Stimulated activated memory B cell treated with anti-CD40 and anti-IgM and Interleukin-4, amounts not matched to agents 10 μg/mL and 1 μg/mL and 100 μg/mL, for 72 hours (primary cell): ENCODE measurements at regions not wholly inside any gene's neighbourhood (a gene's known extent, or its start where the extent isn't known, plus 50 kb on each side); places are given as distances from the start of the nearest gene placed in this dataset.
"Not testable (repeated sequence)": the region's sequence is repeated elsewhere in the genome, so short reads cannot be mapped to it uniquely, and the experiment has no call there.

Experiments used
- ATAC-seq: fragments of 150-1000 bp; cut with Tn5 transposase; 2 replicates; pipeline ENCODE4 v1.10.0; 2021
- H3K27ac Mint-ChIP-seq: one replicate; pipeline ENCODE4 v1.8.0; 2022; ENCODE audit warnings: mild to moderate bottlenecking, mixed read lengths
- H3K27me3 Mint-ChIP-seq: one replicate; pipeline ENCODE4 v1.8.0; 2022; ENCODE audit warnings: mixed read lengths
- H3K36me3 Mint-ChIP-seq: one replicate; pipeline ENCODE4 v1.8.0; 2022; ENCODE audit warnings: mixed read lengths
- H3K4me1 Mint-ChIP-seq: one replicate; pipeline ENCODE4 v1.8.0; 2022; ENCODE audit warnings: mixed read lengths
- H3K4me3 Mint-ChIP-seq: one replicate; pipeline ENCODE4 v1.8.0; 2022; ENCODE audit warnings: mild to moderate bottlenecking, moderate library complexity, mixed read lengths
- H3K9me3 Mint-ChIP-seq: one replicate; pipeline ENCODE4 v1.8.0; 2022; ENCODE audit warnings: mixed read lengths

DNA sequence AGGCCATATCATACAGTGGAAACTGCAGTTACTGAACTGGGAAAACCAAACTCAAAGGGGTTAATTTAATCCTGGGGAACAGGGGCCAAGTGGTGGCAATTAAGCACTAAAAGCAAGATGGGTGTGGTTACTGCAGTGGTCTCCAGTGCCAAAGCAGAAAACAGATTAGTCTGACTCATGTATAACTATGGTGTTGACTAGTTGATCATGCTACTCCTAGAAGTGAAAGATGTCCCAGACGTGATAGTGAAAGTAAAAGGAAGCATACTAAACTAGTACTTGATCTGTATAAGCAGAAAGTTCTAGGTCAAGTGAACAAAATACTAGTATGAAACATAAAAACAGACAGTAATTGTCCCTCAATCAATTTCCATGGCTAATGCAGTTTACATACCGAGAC is 360.0 kb upstream of the SLITRK5 start:
- no peaks in the 10 kb centered on the region for H3K36me3 Mint-ChIP-seq
- ATAC-seq: no peak
- H3K9me3 Mint-ChIP-seq: peaks cover 2% of the 10 kb centered on the region
- H3K27ac Mint-ChIP-seq: no peak overlapping the region
- H3K4me3 Mint-ChIP-seq: no peak overlapping the region
- H3K27me3 Mint-ChIP-seq: no peaks in the 10 kb centered on the region
- H3K4me1 Mint-ChIP-seq: no peaks in the 10 kb centered on the region

DNA sequence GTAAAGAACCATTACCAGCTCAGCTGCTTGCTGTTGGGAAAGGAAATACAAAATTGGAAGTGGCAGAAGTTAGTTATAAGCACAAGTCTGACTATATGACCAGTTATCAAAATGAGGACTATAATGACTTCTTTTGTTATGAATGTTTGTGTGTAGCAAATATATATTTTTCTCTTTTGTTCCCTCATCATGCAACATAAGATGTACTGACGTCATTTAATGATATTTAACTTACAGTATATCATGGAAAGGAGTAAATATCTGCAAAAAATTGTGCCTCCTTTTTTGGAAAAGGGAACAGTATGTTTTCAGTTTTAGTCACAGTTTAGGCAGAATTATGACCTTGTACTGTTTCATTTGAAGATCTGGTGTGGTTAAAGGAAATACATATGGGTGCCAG is 356.3 kb upstream of the SLITRK5 start:
- no peaks in the 10 kb centered on the region for H3K36me3 Mint-ChIP-seq
- no peak overlapping the region for H3K27ac Mint-ChIP-seq
- no peaks in the 10 kb centered on the region for H3K27me3 Mint-ChIP-seq
- H3K4me3 Mint-ChIP-seq: no peak overlapping the region
- ATAC-seq: no peak
- H3K9me3 Mint-ChIP-seq: peaks cover 3% of the 10 kb centered on the region
- no peaks in the 10 kb centered on the region for H3K4me1 Mint-ChIP-seq

GRCh38 chr13:87322386-87322785 is 348.8 kb upstream of the SLITRK5 start:
- peaks cover 5% of the 10 kb centered on the region for H3K9me3 Mint-ChIP-seq
- no peaks in the 10 kb centered on the region for H3K4me1 Mint-ChIP-seq
- no peaks in the 10 kb centered on the region for H3K36me3 Mint-ChIP-seq
- H3K27me3 Mint-ChIP-seq: no peaks in the 10 kb centered on the region
- ATAC-seq: no peak
- no peak overlapping the region for H3K27ac Mint-ChIP-seq
- H3K4me3 Mint-ChIP-seq: no peak overlapping the region

GRCh38 chr13:87324558-87324957 is 346.6 kb upstream of the SLITRK5 start:
- Mint-ChIP-seq H3K36me3 (no peaks in the 10 kb centered on the region), H3K27me3 (no peaks in the 10 kb centered on the region), H3K4me3 (no peak overlapping the region), H3K4me1 (no peaks in the 10 kb centered on the region), H3K9me3 (peaks cover 2% of the 10 kb centered on the region), H3K27ac (no peak overlapping the region)
- no peak for ATAC-seq

DNA sequence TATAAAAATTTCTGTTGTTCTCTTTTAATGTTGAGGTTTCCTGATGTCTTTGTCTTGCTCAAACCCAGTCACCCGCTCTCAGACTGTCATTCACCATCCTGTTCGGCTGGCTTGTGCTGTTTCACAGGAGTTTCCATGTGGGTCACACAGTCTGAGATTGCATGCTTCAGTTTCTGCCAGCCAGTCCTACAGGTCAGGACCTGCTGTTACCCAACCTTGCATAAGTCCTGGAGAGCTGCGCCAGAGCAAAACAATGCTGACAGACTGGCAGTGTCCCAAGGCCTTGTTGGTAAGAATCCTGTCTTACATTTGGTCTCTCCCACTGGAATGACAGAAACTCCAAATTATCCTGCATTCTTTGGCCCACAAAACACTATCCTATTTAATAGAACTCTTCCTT is 340.0 kb upstream of the SLITRK5 start:
- H3K27me3 Mint-ChIP-seq: no peaks in the 10 kb centered on the region
- no peaks in the 10 kb centered on the region for H3K4me1 Mint-ChIP-seq
- no peak overlapping the region for H3K4me3 Mint-ChIP-seq
- H3K27ac Mint-ChIP-seq: no peak overlapping the region
- H3K36me3 Mint-ChIP-seq: no peaks in the 10 kb centered on the region
- H3K9me3 Mint-ChIP-seq: peaks cover 2% of the 10 kb centered on the region
- ATAC-seq: no peak

DNA sequence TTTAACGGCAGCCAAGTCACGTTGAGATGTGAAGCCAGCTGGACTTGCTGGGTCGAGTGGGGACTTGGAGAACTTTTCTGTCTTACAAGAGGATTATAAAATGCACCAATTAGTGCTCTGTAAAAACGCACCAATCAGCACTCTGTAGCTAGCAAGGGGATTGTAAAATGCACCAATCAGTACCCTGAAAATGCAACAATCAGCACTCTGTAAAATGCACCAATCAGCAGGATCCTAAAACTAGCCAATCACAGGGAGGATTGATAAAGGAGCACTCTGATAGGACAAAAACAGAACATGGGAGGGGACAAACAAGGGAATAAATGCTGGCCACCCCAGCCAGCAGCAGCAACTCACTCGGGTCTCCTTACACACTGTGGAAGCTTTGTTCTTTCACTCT is 337.6 kb upstream of the SLITRK5 start:
- H3K27me3 Mint-ChIP-seq: no peaks in the 10 kb centered on the region
- no peak overlapping the region for H3K4me3 Mint-ChIP-seq
- ATAC-seq: no peak
- no peaks in the 10 kb centered on the region for H3K9me3 Mint-ChIP-seq
- H3K27ac Mint-ChIP-seq: no peak overlapping the region
- no peaks in the 10 kb centered on the region for H3K36me3 Mint-ChIP-seq
- no peaks in the 10 kb centered on the region for H3K4me1 Mint-ChIP-seq

DNA sequence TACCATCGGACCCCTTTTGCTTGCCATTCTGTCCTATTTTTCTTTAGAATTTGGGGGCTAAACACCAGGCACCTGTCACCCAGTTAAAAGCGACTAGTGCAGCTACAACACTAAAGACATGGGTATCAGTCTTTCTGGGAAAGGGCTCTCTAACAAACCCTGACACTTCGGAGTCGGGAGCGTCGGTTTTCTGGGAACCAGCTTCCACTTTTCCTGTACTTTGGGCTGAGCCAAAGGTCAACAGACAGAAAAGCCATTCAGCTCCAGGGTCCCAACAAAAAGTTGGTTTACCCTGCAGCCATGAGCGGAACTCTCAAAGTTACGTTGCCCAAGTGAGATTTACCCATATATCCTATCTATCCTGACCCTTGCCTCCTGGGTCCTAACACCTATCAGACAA is 337.0 kb upstream of the SLITRK5 start:
- ATAC-seq: no peak
- Mint-ChIP-seq H3K4me1 (no peaks in the 10 kb centered on the region), H3K36me3 (no peaks in the 10 kb centered on the region), H3K4me3 (no peak overlapping the region), H3K27ac (no peak overlapping the region), H3K27me3 (no peaks in the 10 kb centered on the region), H3K9me3 (no peaks in the 10 kb centered on the region)

- ATAC-seq, H3K27me3 Mint-ChIP-seq, H3K4me3 Mint-ChIP-seq, H3K36me3 Mint-ChIP-seq, H3K4me1 Mint-ChIP-seq, H3K27ac Mint-ChIP-seq, H3K9me3 Mint-ChIP-seq: not testable (repeated sequence)
These were observed 334.8 kb upstream of the SLITRK5 start for GRCh38 chr13:87336346-87336889.

DNA sequence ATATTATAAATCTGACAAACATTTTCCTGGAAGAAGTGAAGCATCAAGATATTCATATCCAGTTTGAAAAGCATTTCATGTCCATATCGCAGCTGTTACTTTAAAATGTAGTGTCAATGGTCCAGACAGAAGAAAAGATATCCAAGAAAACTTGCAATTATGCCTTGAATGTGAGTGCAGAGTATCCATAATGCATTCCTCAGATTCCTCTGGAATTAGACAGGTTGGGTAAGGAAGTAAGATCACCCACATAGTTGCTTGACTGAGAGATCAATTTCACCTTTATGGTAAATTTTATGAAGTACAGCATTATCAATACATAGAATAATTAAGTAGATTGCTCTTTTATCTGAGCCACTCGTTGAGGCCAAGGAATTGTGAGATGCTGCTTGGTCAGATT is 327.0 kb upstream of the SLITRK5 start:
- H3K27ac Mint-ChIP-seq: no peak overlapping the region
- H3K36me3 Mint-ChIP-seq: no peaks in the 10 kb centered on the region
- peaks cover 11% of the 10 kb centered on the region for H3K9me3 Mint-ChIP-seq
- H3K27me3 Mint-ChIP-seq: no peaks in the 10 kb centered on the region
- H3K4me1 Mint-ChIP-seq: no peaks in the 10 kb centered on the region
- no peak overlapping the region for H3K4me3 Mint-ChIP-seq
- ATAC-seq: no peak

- Mint-ChIP-seq H3K27ac (no peak overlapping the region), H3K27me3 (no peaks in the 10 kb centered on the region), H3K4me3 (no peak overlapping the region), H3K4me1 (no peaks in the 10 kb centered on the region), H3K36me3 (no peaks in the 10 kb centered on the region), H3K9me3 (no peaks in the 10 kb centered on the region)
- ATAC-seq: no peak
These were observed 315.7 kb upstream of the SLITRK5 start for GRCh38 chr13:87355451-87355850.

GRCh38 chr13:87356314-87356713 is 314.9 kb upstream of the SLITRK5 start:
- Mint-ChIP-seq H3K4me3 (no peak overlapping the region), H3K4me1 (no peaks in the 10 kb centered on the region), H3K27me3 (no peaks in the 10 kb centered on the region), H3K36me3 (no peaks in the 10 kb centered on the region), H3K9me3 (peaks cover 4% of the 10 kb centered on the region), H3K27ac (no peak overlapping the region)
- no peak for ATAC-seq

- Mint-ChIP-seq H3K9me3 (peaks cover 4% of the 10 kb centered on the region), H3K27me3 (no peaks in the 10 kb centered on the region), H3K36me3 (no peaks in the 10 kb centered on the region), H3K27ac (no peak overlapping the region), H3K4me1 (no peaks in the 10 kb centered on the region), H3K4me3 (no peak overlapping the region)
- ATAC-seq: no peak
These were observed 312.9 kb upstream of the SLITRK5 start for GRCh38 chr13:87358319-87358718.

DNA sequence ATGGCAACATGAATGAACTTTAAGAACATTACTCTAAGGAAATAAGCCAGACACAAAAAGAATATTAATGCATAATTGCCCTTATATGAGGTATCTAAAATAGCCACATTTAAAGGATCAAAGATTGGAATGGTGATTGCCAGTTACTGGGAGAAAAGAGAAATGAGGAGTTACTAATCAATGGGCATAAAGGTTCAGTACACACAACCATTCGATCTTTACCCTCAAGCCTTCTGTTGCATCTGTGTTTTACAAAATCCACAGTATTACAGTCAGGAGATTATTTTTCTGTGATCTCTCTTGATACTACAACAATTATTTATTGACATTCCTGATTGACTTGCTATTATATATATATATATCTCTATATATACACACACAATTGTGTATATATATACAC is 310.0 kb upstream of the SLITRK5 start:
- Mint-ChIP-seq H3K27me3 (no peaks in the 10 kb centered on the region), H3K4me3 (no peak overlapping the region), H3K27ac (no peak overlapping the region), H3K36me3 (no peaks in the 10 kb centered on the region), H3K4me1 (no peaks in the 10 kb centered on the region), H3K9me3 (peaks cover 10% of the 10 kb centered on the region)
- ATAC-seq: no peak

DNA sequence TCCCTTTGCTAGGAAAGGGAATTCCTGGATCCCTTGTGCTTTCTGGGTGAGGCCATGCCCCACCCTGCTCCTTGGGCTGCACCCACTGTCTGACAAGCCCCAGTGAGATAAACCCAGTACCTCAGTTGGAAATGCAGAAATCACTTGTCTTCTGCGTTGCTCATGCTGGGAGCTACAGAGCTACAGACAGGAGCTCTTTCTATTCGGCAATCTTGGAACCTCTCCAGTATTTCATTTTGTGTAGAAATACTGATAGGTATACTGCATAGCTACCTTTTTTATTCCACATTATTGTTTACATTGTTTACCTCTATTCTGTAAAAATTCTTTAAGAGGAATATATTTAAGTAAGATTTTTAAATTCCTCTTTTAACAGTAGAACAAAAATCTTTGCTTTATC is 302.5 kb upstream of the SLITRK5 start:
- ATAC-seq: no peak
- H3K36me3 Mint-ChIP-seq: no peaks in the 10 kb centered on the region
- H3K27me3 Mint-ChIP-seq: no peaks in the 10 kb centered on the region
- no peaks in the 10 kb centered on the region for H3K4me1 Mint-ChIP-seq
- H3K9me3 Mint-ChIP-seq: peaks cover 7% of the 10 kb centered on the region
- H3K4me3 Mint-ChIP-seq: no peak overlapping the region
- no peak overlapping the region for H3K27ac Mint-ChIP-seq

- no peak overlapping the region for H3K4me3 Mint-ChIP-seq
- H3K27me3 Mint-ChIP-seq: no peaks in the 10 kb centered on the region
- H3K27ac Mint-ChIP-seq: no peak overlapping the region
- no peaks in the 10 kb centered on the region for H3K36me3 Mint-ChIP-seq
- ATAC-seq: no peak
- no peaks in the 10 kb centered on the region for H3K4me1 Mint-ChIP-seq
- peaks cover 7% of the 10 kb centered on the region for H3K9me3 Mint-ChIP-seq
These were observed 295.1 kb upstream of the SLITRK5 start for GRCh38 chr13:87376081-87376480.

DNA sequence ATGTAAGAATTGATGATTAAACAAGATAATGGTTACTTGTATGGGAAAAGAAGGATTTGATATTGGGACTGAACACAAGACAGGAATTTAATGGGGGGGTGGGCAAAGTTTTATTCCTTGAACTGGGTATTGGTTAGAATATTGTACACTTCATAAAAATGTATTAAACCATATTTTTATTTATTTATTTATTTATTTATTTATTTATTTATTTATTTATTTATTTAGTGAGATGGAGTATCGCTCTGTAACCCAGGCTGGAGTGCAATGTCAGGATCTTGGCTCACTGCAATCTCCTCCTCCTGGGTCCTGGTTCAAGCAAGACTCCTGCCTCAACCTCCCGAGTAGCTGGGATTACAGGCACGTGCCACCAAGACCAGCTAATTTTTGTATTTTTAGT is 287.1 kb upstream of the SLITRK5 start:
- Mint-ChIP-seq H3K9me3 (peaks cover 17% of the 10 kb centered on the region), H3K36me3 (no peaks in the 10 kb centered on the region), H3K4me1 (no peaks in the 10 kb centered on the region), H3K27ac (no peak overlapping the region), H3K27me3 (no peaks in the 10 kb centered on the region), H3K4me3 (no peak overlapping the region)
- ATAC-seq: no peak

DNA sequence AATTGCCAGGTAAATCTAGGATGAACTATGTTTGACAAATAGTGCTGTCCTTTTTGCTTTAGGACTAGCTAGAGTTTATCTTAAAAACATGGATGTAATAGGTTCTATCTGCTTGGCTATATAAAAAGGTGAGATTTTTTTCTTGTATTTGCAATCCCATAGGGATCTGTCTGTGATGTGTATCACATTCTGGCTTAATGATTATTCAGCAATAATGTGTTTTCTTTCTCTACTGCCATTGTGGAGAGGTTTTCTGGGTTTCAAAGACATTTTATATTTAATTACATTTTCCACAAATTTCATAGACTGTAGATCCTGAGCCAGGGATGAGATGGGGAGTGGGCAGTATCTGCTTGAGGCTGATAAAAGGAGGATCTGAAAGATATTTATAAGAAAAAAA is 277.8 kb upstream of the SLITRK5 start:
- H3K27me3 Mint-ChIP-seq: no peaks in the 10 kb centered on the region
- no peak overlapping the region for H3K27ac Mint-ChIP-seq
- no peaks in the 10 kb centered on the region for H3K36me3 Mint-ChIP-seq
- H3K4me1 Mint-ChIP-seq: no peaks in the 10 kb centered on the region
- no peaks in the 10 kb centered on the region for H3K9me3 Mint-ChIP-seq
- ATAC-seq: no peak
- H3K4me3 Mint-ChIP-seq: no peak overlapping the region
